GM12864 (cell line): ENCODE measurements at regions not wholly inside any gene's neighbourhood (a gene's known extent, or its start where the extent isn't known, plus 50 kb on each side); places are given as distances from the start of the nearest gene placed in this dataset.
"Not testable (repeated sequence)": the region's sequence is repeated elsewhere in the genome, so short reads cannot be mapped to it uniquely, and the experiment has no call there.

Experiments
- DNase-seq: peaks from one replicate; pipeline ENCODE4 v3.0.0-alpha.2; 2011; ENCODE audit warnings: low read depth
- H3K4me3 ChIP-seq: 2 replicates; pipeline ENCODE4 v1.5.1; 2011; ENCODE audit warnings: mild to moderate bottlenecking, low read depth, low read length, control low read depth
- TF ChIP-seq, protein P1 (sequence below): IDR thresholded peaks from 2 replicates; pipeline ENCODE4 v1.5.1; 2011; ENCODE audit warnings: low read depth, mild to moderate bottlenecking, moderate library complexity, low read length, control low read depth, inconsistent platforms; ENCODE audit errors: missing control alignments

DNA sequence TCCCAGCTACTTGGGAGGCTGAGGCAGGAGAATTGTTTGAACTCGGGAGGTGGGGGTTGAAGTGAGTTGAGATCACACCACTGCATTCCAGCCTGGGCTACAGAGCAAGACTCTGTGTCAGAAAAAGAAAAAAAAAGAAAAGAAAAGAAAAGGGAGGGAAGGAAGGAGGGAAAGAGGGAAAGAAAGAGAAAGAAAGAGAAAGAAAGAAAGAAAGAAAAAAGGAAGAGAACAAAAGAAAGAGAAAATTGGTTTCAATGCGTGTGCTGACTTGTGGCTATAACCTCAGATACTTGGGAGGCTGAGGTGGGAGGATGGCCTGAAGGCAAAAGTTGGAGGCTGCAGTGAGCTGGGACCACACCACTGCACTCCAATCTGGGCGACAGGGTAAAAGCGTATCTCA lies 128.4 kb upstream of the TBX3 start:
- no peak overlapping the region for H3K4me3 ChIP-seq
- DNase-seq = no peak
- TF ChIP-seq, protein P1, sequence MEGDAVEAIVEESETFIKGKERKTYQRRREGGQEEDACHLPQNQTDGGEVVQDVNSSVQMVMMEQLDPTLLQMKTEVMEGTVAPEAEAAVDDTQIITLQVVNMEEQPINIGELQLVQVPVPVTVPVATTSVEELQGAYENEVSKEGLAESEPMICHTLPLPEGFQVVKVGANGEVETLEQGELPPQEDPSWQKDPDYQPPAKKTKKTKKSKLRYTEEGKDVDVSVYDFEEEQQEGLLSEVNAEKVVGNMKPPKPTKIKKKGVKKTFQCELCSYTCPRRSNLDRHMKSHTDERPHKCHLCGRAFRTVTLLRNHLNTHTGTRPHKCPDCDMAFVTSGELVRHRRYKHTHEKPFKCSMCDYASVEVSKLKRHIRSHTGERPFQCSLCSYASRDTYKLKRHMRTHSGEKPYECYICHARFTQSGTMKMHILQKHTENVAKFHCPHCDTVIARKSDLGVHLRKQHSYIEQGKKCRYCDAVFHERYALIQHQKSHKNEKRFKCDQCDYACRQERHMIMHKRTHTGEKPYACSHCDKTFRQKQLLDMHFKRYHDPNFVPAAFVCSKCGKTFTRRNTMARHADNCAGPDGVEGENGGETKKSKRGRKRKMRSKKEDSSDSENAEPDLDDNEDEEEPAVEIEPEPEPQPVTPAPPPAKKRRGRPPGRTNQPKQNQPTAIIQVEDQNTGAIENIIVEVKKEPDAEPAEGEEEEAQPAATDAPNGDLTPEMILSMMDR = no peak

DNA sequence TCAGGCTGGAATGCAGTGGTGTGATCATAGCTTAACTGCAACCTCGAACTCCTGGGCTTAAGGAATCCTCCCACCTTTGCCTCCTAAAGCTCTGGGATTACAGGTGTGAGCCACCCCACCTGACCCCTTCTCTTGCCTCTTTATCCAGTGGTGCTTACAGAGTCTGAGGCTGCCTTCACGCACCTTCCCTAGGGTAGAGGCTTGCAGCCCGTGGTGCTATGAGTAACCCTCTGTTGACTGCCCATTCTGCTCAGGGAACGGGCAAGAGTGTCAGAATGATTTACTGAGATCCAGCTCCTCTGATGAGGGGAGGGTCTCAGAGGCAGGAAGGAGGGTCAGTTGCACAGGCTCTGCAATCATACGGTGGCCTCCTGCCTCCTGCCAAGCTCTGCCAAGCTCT lies 125.1 kb upstream of the TBX3 start:
- H3K4me3 ChIP-seq = no peak overlapping the region
- no peak for DNase-seq
- TF ChIP-seq, protein P1 = no peak

DNA sequence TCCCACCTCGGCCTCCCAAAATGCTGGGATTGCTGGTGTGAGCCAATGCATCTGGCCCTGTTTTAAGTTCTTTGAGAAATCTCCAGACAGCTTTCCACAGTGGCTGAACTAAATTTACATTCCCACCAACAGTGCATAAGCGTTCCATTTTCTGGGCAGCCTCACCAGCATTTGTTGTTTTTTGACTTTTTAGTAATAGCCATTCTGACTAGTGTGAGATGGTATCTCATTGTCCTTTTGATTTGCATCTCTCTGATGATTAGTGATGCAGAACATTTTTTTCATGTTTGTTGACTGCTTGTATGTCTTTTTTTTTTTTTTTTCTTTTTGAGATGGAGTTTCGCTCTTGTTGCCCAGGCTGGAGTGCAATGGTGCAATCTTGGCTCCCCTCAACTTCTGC lies 117.4 kb upstream of the TBX3 start:
- not testable (repeated sequence) for DNase-seq, H3K4me3 ChIP-seq

DNA sequence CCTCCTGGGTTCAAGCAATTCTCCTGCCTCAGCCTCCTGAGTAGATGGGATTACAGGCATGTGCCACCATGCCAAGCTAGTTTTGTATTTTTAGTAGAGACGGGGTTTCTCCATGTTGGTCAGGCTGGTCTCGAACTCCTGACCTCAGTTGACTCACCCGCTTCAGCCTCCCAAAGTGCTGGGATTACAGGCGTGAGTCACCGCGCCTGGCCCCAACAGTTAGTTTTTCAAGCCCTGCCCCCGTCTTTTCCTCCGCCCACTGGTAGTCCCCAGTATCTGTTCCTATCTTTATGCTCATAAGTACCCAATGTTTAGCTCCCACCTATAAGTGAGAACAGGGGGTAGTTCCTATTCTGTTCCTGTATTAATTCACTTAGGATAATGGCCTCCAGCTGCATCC lies 116.6 kb upstream of the TBX3 start:
- not testable (repeated sequence) for H3K4me3 ChIP-seq

DNA sequence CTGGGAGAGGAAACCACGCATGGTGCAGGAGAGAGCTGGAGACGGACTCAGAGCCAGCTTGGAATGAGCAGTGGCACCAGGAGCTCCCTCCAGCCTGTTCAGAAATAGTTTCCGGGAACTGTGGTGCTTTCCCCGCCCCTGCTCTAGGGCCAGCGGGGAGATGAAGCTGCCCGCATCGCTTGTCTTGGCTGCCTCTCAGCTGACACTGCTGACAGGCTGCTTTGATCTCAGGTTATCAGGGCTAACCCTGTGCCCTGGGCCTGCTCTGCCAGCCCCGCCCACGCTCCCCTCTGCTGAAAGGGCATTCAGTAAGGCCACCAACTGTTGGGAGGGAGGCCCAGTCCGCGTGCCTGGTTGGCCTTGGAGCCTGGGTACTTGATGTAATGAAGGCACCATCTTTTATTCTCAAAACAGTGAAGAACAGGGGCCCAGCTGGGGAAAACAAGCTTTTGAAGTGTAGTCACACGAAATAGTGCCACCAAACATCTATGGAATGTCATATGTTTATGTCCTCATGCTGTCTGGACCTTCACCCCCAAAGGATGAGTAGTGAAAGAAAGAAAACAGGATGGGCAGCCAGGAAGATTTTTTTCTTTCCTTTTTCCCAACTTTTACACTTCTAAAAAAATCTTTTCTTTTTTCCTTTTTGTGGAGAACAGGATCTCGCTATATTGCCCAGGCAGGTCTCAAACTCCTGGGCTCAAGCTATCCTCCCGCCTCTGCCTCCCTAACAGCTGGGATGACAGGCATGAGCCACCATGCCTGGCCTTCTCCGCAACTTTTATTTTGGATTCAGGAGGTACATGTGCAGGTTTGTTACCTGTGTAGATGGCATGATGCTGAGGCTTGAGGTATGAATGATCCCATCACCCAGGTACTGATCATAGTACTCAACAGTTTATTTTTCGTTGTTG lies 115.9 kb upstream of the TBX3 start:
- no peak overlapping the region for H3K4me3 ChIP-seq
- TF ChIP-seq, protein P1 = no peak
- no peak for DNase-seq

More for the DNA sequence above, 116.6 kb upstream of the TBX3 start:
- not testable (repeated sequence) for DNase-seq

DNA sequence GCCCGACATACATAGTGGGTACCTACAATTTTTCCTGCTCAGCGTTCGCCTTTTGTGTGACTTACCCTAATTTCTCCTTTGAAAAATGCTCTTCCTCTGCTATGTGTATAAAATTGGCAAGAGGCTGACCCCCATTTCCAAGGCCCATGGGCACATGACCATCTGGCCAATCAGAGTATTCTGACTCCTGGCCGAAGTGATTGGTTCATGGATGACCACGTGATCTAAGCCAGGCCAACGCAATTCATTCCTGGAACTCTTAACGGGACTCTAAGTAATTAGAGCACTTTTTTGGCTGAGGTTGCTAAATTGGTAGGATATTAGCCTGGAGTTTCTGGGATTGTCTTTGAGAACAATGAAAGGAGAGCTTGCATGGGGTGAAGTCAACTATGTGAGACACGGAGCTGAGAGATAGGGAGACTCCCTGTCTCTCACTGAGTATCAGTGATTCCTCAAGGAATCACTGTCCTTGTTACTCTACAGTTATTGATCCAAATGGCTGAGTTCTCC lies 110.1 kb upstream of the TBX3 start:
- TF ChIP-seq, protein P1 = no peak
- DNase-seq = no peak

DNA sequence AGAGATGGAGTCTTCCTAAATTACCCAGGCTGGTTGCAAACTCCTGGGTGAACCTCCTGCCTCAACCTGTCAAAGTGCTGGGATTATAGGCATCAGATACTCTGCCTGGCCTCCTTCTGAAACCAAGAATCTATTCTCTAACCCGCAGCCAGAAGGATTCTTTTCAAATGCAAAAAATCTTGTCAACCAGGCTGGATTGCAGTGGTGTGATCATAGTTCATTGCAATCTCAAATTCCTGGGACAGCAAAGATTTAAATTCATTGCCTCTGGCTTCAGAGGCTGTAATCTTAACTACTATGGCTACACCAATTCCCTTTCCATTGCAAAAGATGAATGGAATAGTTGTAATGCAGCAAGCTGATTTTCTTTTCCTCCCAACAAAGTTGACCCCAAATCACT lies 106.3 kb upstream of the TBX3 start:
- no peak overlapping the region for H3K4me3 ChIP-seq
- no peak for DNase-seq
- TF ChIP-seq, protein P1 = no peak

More for the DNA sequence above, 110.1 kb upstream of the TBX3 start:
- H3K4me3 ChIP-seq = no peak overlapping the region

DNA sequence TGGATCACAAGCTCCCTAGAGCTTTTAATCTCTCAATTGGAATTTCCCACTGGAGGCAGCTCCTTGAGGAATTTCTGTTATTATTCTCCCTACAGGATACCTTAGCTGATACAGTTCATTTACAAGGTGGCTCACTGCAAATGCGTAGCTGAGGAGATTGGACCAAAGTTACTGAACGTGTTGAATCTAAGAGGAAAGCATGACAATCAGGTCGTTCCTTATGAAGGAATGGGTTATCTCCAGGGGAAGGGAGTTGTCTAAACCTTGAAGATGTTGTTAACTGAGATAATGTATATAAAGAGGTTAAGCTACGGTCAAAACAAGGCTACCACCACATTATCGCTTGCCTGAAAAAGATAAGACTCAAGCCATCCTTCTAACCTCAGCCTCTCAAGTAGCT lies 105.8 kb upstream of the TBX3 start:
- TF ChIP-seq, protein P1 = no peak
- no peak for DNase-seq
- no peak overlapping the region for H3K4me3 ChIP-seq
